IPS-18a (cell line): ENCODE measurements at regions not wholly inside any gene's neighbourhood (a gene's known extent, or its start where the extent isn't known, plus 50 kb on each side); places are given as distances from the start of the nearest gene placed in this dataset.
"Not testable (repeated sequence)": the region's sequence is repeated elsewhere in the genome, so short reads cannot be mapped to it uniquely, and the experiment has no call there.

Experiments
- H3K27ac ChIP-seq: one replicate; pipeline ENCODE4 v1.5.1; 2013; ENCODE audit warnings: low read length
- H3K27me3 ChIP-seq: one replicate; pipeline ENCODE4 v1.6.1; 2013; ENCODE audit warnings: mild to moderate bottlenecking, low read length; ENCODE audit not compliant: control insufficient read depth, insufficient read depth
- H3K36me3 ChIP-seq: one replicate; pipeline ENCODE4 v1.6.1; 2013; ENCODE audit warnings: low read depth, low read length; ENCODE audit not compliant: control insufficient read depth
- H3K4me1 ChIP-seq: one replicate; pipeline ENCODE4 v1.6.1; 2013; ENCODE audit warnings: low read depth, low read length; ENCODE audit not compliant: control insufficient read depth
- H3K4me3 ChIP-seq: one replicate; pipeline ENCODE4 v1.5.1; 2013; ENCODE audit warnings: low read length
- H3K9ac ChIP-seq: one replicate; pipeline ENCODE4 v1.6.1; 2013; ENCODE audit warnings: mild to moderate bottlenecking, low read length, moderate library complexity
- H3K9me3 ChIP-seq: one replicate; pipeline ENCODE4 v1.6.1; 2013; ENCODE audit warnings: low read depth, low read length; ENCODE audit not compliant: control insufficient read depth

- Histone ChIP-seq H3K27me3 (no peaks in the 10 kb centered on the region), H3K27ac (no peak overlapping the region)
Measured at GRCh38 chr4:132384709-132385108, 764.4 kb upstream of the PCDH10 start.

DNA sequence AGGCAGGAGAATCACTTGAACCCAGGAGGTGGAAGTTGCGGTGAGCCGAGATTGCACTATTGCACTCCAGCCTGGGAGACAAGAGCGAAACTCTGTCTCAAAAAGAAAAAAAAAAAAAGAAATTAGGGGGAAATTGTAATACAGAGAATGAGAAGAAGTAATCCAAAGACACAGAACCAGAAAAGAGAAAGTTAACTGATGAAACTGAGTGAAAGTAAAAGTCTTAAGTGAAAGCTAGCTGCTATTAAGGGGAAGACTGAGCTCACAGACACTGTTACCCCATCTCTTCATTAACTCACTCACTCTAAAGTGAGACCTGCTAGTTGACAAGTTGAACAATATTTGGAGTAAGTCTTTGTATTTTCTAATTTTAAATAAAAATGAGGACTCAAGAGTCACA, 763.0 kb upstream of the PCDH10 start:
- Histone ChIP-seq H3K9ac (no peak overlapping the region), H3K4me1 (no peaks in the 10 kb centered on the region), H3K4me3 (no peak overlapping the region), H3K9me3 (no peaks in the 10 kb centered on the region), H3K27ac (no peak overlapping the region), H3K36me3 (no peaks in the 10 kb centered on the region), H3K27me3 (no peaks in the 10 kb centered on the region)

More at GRCh38 chr4:132384709-132385108, 764.4 kb upstream of the PCDH10 start:
- no peaks in the 10 kb centered on the region for H3K9me3 ChIP-seq
- no peak overlapping the region for H3K9ac ChIP-seq
- no peaks in the 10 kb centered on the region for H3K4me1 ChIP-seq
- H3K4me3 ChIP-seq: no peak overlapping the region
- no peaks in the 10 kb centered on the region for H3K36me3 ChIP-seq

- no peak overlapping the region for H3K27ac ChIP-seq
- H3K27me3 ChIP-seq: no peaks in the 10 kb centered on the region
- no peaks in the 10 kb centered on the region for H3K36me3 ChIP-seq
- no peaks in the 10 kb centered on the region for H3K4me1 ChIP-seq
- H3K4me3 ChIP-seq: no peak overlapping the region
- no peak overlapping the region for H3K9ac ChIP-seq
- no peaks in the 10 kb centered on the region for H3K9me3 ChIP-seq
Measured at GRCh38 chr4:132387060-132387459, 762.0 kb upstream of the PCDH10 start.

DNA sequence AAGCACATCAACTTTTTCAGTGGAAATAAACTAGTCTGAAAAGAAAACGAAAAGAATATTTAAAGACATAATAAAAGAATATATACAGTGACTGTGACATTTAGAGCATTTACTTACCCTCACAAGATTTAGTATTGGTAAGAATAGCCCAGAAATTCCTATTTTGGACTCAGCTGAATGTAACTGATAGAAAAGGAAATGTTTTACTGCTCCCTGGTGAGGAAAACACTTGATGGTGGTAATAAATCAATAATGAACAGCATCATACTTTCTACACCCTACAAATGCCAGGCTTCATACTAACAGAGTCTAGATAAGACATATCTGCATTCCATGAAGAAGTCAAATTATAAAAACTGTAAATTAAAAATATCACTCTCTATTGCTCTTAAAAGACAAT, 753.5 kb upstream of the PCDH10 start:
- no peak overlapping the region for H3K9ac ChIP-seq
- no peak overlapping the region for H3K27ac ChIP-seq
- H3K4me1 ChIP-seq: no peaks in the 10 kb centered on the region
- H3K27me3 ChIP-seq: no peaks in the 10 kb centered on the region
- no peaks in the 10 kb centered on the region for H3K36me3 ChIP-seq
- H3K9me3 ChIP-seq: no peaks in the 10 kb centered on the region
- no peak overlapping the region for H3K4me3 ChIP-seq

- Histone ChIP-seq H3K9me3 (no peaks in the 10 kb centered on the region), H3K27ac (no peak overlapping the region)
Measured at GRCh38 chr4:132396636-132397035, 752.5 kb upstream of the PCDH10 start.

GRCh38 chr4:132417220-132417619, 731.9 kb upstream of the PCDH10 start:
- H3K4me1 ChIP-seq: no peaks in the 10 kb centered on the region
- H3K9me3 ChIP-seq: peaks cover 50% of the 10 kb centered on the region
- H3K9ac ChIP-seq: no peak overlapping the region
- no peak overlapping the region for H3K27ac ChIP-seq
- no peaks in the 10 kb centered on the region for H3K27me3 ChIP-seq
- no peak overlapping the region for H3K4me3 ChIP-seq
- no peaks in the 10 kb centered on the region for H3K36me3 ChIP-seq

More at GRCh38 chr4:132396636-132397035, 752.5 kb upstream of the PCDH10 start:
- no peaks in the 10 kb centered on the region for H3K4me1 ChIP-seq
- H3K36me3 ChIP-seq: no peaks in the 10 kb centered on the region
- H3K27me3 ChIP-seq: no peaks in the 10 kb centered on the region
- H3K4me3 ChIP-seq: no peak overlapping the region
- H3K9ac ChIP-seq: no peak overlapping the region

DNA sequence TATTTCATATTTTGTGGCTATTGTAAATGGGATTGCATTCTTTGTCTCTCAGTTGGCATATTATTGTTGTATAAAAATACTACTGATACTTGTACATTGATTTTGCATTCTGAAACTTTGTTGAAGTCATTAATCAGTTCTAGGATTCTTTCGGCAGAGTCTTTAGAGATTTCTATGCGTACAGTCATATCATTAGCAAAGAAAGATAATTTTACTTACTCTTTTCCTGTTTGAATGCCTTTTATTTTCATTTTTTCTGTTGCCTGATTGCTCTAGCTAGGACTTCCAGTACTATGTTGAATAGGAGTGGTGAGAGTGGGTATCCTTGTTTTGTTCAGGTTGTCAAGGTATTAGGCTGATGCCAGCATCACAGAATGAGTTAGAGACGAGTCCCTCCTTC, 722.0 kb upstream of the PCDH10 start:
- Histone ChIP-seq H3K4me1 (no peaks in the 10 kb centered on the region), H3K9ac (no peak overlapping the region), H3K9me3 (no peaks in the 10 kb centered on the region), H3K36me3 (no peaks in the 10 kb centered on the region), H3K4me3 (no peak overlapping the region), H3K27me3 (no peaks in the 10 kb centered on the region), H3K27ac (no peak overlapping the region)

- no peaks in the 10 kb centered on the region for H3K36me3 ChIP-seq
- H3K27ac ChIP-seq: no peak overlapping the region
- H3K4me3 ChIP-seq: no peak overlapping the region
- peaks cover 4% of the 10 kb centered on the region for H3K4me1 ChIP-seq
- H3K27me3 ChIP-seq: no peaks in the 10 kb centered on the region
- H3K9me3 ChIP-seq: no peaks in the 10 kb centered on the region
- no peak overlapping the region for H3K9ac ChIP-seq
Measured at GRCh38 chr4:132437117-132437516, 712.0 kb upstream of the PCDH10 start.

DNA sequence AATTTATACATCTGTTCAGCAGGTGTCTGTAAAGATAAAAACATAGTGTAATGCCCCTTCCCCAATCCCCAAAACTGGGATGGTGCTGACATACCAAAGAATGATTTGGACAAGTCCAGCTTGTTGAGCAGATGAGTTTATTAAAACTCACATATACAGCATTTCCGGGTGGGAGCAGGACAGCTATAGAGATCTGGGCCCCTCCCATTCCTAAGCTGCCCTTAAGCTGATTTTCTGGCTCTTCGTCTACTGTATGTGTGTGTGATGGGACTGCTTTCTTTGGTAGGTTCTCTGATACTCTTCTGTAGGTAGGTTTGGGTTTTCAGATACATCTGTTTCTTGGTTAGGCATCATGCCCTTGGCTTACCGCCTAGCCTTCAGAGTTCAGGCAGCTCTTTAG, 703.7 kb upstream of the PCDH10 start:
- H3K27ac ChIP-seq: no peak overlapping the region
- H3K27me3 ChIP-seq: no peaks in the 10 kb centered on the region
- no peaks in the 10 kb centered on the region for H3K36me3 ChIP-seq
- H3K9ac ChIP-seq: no peak overlapping the region
- H3K4me1 ChIP-seq: peaks cover 4% of the 10 kb centered on the region
- peaks cover 6% of the 10 kb centered on the region for H3K9me3 ChIP-seq
- H3K4me3 ChIP-seq: no peak overlapping the region

GRCh38 chr4:132457987-132458386, 691.1 kb upstream of the PCDH10 start:
- H3K27ac ChIP-seq, H3K4me1 ChIP-seq, H3K9ac ChIP-seq, H3K9me3 ChIP-seq, H3K36me3 ChIP-seq, H3K4me3 ChIP-seq, H3K27me3 ChIP-seq: not testable (repeated sequence)

DNA sequence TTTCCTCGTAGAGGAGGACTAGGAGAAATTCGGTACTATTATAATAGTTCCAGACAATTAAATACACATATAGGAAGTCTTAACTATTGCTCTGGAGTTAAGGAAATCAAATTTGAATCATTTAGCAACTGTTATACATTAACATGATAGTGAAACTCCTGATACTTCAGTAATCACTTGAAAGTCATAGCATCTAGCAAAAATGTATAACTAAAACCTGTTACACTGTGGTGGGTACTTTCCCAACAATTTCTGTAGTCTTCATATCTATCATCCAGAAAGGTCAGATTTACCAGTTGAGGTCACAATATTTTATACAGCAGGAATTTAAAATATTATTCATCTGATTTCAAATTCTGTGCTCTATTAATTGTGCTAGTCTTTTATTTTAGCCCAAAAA, 669.6 kb upstream of the PCDH10 start:
- no peak overlapping the region for H3K27ac ChIP-seq
- H3K9me3 ChIP-seq: no peaks in the 10 kb centered on the region
- H3K4me1 ChIP-seq: no peaks in the 10 kb centered on the region
- H3K4me3 ChIP-seq: no peak overlapping the region
- no peaks in the 10 kb centered on the region for H3K27me3 ChIP-seq
- no peak overlapping the region for H3K9ac ChIP-seq
- H3K36me3 ChIP-seq: no peaks in the 10 kb centered on the region

DNA sequence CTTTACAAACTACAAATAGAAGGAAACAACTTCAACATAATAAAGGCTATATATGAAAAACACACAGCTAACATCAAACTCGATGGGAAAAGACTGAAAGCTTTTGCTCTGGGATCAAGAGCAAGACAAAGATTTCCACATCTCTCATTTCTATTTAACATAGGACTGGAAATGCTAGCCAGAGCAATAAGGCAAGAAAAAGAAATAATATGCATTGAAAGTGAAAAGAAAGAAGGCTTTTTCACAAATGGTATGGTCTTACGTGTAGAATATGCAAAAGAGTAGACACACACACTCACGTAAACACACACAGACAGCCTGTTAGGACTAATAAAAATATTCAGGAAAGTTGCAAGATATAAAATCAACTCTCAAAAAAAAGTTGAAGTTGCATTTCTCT, 660.5 kb upstream of the PCDH10 start:
- Histone ChIP-seq H3K27me3 (no peaks in the 10 kb centered on the region), H3K4me3 (no peak overlapping the region), H3K9ac (no peak overlapping the region), H3K36me3 (no peaks in the 10 kb centered on the region), H3K4me1 (peaks cover 13% of the 10 kb centered on the region), H3K9me3 (peaks cover 19% of the 10 kb centered on the region), H3K27ac (no peak overlapping the region)
